Tibial nerve (tissue), 3 donors: ENCODE measurements at regions not wholly inside any gene's neighbourhood (a gene's known extent, or its start where the extent isn't known, plus 50 kb on each side); places are given as distances from the start of the nearest gene placed in this dataset.

ENCODE experiments used
- EP300 ChIP-seq, 2 donors: sonication (generic); formaldehyde crosslinking; IDR thresholded peaks; one replicate each; pipeline ENCODE4 v1.6.1; 2017; ENCODE audit warnings: antibody characterized with exemption in 2 of 2, mild to moderate bottlenecking in 1 of 2
- POLR2A ChIP-seq, 2 donors: fragments of 450-650 bp; IDR thresholded peaks; one replicate each; pipeline ENCODE4 v1.6.1; 2017; ENCODE audit warnings: antibody characterized with exemption in 2 of 2, mild to moderate bottlenecking in 2 of 2, moderate library complexity in 2 of 2

GRCh38 chr18:60870261-60871153 is 462.7 kb upstream of the CDH20 start:
- TF ChIP-seq POLR2A (IDR thresholded peaks at IDR 0.05) (no peak), EP300 (IDR thresholded peaks at IDR 0.05) (no peak)
